Hepatocyte (in vitro differentiated cells): ENCODE measurements at regions not wholly inside any gene's neighbourhood (a gene's known extent, or its start where the extent isn't known, plus 50 kb on each side); places are given as distances from the start of the nearest gene placed in this dataset.
A peak's percentile ranks its signal among the peaks of the same experiment; 100 is the strongest.

Experiments used
- DNase-seq: peaks from one replicate; pipeline ENCODE4 v3.0.0-alpha.2; 2016; ENCODE audit warnings: low spot score
- H2AFZ ChIP-seq: fragments of 200-600 bp; sonication (generic); 2 replicates; pipeline ENCODE4 v1.6.0; 2016; ENCODE audit warnings: antibody characterized with exemption, mild to moderate bottlenecking
- H3K27ac ChIP-seq: fragments of 200-600 bp; sonication (generic); 2 replicates; pipeline ENCODE4 v1.5.1; 2016; ENCODE audit warnings: mild to moderate bottlenecking
- H3K27me3 ChIP-seq: fragments of 200-600 bp; sonication (generic); 2 replicates; pipeline ENCODE4 v1.6.1; 2016
- H3K36me3 ChIP-seq: fragments of 200-600 bp; sonication (generic); replicated peaks from 2 replicates; pipeline ENCODE4 v1.5.1; 2016; ENCODE audit warnings: low read depth; ENCODE audit not compliant: insufficient read depth
- H3K4me1 ChIP-seq: fragments of 200-600 bp; sonication (generic); 2 replicates; pipeline ENCODE4 v1.5.1; 2016; ENCODE audit warnings: mild to moderate bottlenecking, moderate library complexity; ENCODE audit not compliant: insufficient read depth
- H3K4me2 ChIP-seq: fragments of 200-600 bp; sonication (generic); 2 replicates; pipeline ENCODE4 v1.6.0; 2016
- H3K4me3 ChIP-seq: fragments of 200-600 bp; sonication (generic); 2 replicates; pipeline ENCODE4 v1.5.1; 2016; ENCODE audit warnings: mild to moderate bottlenecking
- H3K79me2 ChIP-seq: fragments of 200-600 bp; sonication (generic); 2 replicates; pipeline ENCODE4 v1.6.0; 2017; ENCODE audit warnings: mild to moderate bottlenecking
- H3K9me2 ChIP-seq: fragments of 200-600 bp; sonication (generic); replicated peaks from 2 replicates; pipeline ENCODE4 v1.6.0; 2017; ENCODE audit warnings: mild to moderate bottlenecking; ENCODE audit not compliant: insufficient read depth
- H3K9me3 ChIP-seq: fragments of 200-600 bp; sonication (generic); 2 replicates; pipeline ENCODE4 v1.5.1; 2016; ENCODE audit warnings: low read depth, mild to moderate bottlenecking
- H4K20me1 ChIP-seq: fragments of 200-600 bp; sonication (generic); 2 replicates; pipeline ENCODE4 v1.6.0; 2016; ENCODE audit warnings: mild to moderate bottlenecking; ENCODE audit not compliant: insufficient read depth, poor library complexity, severe bottlenecking
- EZH2 ChIP-seq: fragments of 200-600 bp; sonication (generic); IDR thresholded peaks from 2 replicates; pipeline ENCODE4 v1.6.1; 2016; ENCODE audit warnings: antibody characterized with exemption, mild to moderate bottlenecking, borderline replicate concordance
- EZH2phosphoT487 ChIP-seq: fragments of 200-600 bp; sonication (generic); IDR thresholded peaks from one replicate; pipeline ENCODE4 v1.6.1; 2018; ENCODE audit warnings: antibody characterized with exemption, mild to moderate bottlenecking, low read depth, moderate library complexity; ENCODE audit not compliant: unreplicated experiment, severe bottlenecking
- WGBS: methylation state at CpG from one replicate; pipeline ENCODE4 v1.1.6; 2016; ENCODE audit warnings: low lambda C conversion rate; ENCODE audit errors: missing lambda C conversion rate; 5-methylcytosine and 5-hydroxymethylcytosine counted together
- TF ChIP-seq, protein P1 (sequence below): fragments of 200-600 bp; sonication (generic); IDR thresholded peaks from 2 replicates; pipeline ENCODE4 v1.5.1; 2016; ENCODE audit warnings: antibody characterized with exemption, mild to moderate bottlenecking; ENCODE audit not compliant: poor library complexity

DNA sequence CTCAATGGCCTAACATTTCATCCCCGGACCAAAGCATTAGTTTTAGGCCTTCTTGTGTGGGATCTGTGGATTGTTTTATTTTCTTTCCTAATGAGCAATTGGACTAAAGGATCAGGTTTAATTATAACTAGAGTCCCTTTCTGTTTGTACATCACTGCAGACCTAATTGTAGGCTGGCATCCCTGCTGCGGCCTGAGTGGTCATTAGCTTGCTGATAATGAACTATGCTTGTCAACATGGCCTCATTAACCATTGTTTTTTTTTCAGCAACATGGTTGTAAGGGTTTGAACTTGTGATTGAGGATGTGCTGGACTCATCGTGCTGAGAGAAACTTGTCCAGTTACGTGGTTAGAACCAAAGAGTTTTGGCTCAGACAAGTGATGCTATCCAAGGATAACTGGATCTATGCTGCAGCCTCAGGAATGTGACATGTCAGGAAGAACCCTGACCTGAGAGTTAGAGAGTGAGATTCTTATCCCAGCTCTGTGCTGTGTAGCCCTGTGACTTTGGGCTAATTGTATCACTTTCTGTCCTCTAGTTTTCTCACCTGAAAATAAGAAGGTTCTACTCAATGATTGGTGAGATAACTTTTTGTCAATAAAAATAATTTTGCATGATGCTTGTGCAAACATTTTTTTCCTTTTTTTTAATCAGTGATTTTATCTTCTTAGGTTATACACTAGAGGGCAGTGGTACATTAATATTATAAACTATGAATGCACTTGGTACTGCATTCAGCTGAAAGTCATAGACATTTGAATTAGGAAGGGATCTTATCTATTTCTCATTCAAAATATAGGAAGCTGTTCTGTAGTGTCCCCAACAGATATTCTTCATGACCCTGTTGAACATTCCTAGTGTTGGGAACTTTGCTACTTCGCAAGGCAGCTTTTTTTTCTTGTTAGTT, 140.9 kb downstream of the RNF144B start:
- Histone ChIP-seq H3K36me3 (no peaks in the 10 kb centered on the region), H3K27me3 (peaks cover 3% of the 10 kb centered on the region), H2AFZ (no peak overlapping the region), H3K9me3 (no peaks in the 10 kb centered on the region), H3K4me2 (no peak overlapping the region), H3K9me2 (no peaks in the 10 kb centered on the region), H3K4me3 (no peak overlapping the region), H3K27ac (no peak overlapping the region), H4K20me1 (no peaks in the 10 kb centered on the region), H3K4me1 (no peaks in the 10 kb centered on the region), H3K79me2 (no peaks in the 10 kb centered on the region)
- TF ChIP-seq, protein P1, sequence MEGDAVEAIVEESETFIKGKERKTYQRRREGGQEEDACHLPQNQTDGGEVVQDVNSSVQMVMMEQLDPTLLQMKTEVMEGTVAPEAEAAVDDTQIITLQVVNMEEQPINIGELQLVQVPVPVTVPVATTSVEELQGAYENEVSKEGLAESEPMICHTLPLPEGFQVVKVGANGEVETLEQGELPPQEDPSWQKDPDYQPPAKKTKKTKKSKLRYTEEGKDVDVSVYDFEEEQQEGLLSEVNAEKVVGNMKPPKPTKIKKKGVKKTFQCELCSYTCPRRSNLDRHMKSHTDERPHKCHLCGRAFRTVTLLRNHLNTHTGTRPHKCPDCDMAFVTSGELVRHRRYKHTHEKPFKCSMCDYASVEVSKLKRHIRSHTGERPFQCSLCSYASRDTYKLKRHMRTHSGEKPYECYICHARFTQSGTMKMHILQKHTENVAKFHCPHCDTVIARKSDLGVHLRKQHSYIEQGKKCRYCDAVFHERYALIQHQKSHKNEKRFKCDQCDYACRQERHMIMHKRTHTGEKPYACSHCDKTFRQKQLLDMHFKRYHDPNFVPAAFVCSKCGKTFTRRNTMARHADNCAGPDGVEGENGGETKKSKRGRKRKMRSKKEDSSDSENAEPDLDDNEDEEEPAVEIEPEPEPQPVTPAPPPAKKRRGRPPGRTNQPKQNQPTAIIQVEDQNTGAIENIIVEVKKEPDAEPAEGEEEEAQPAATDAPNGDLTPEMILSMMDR = peak; percentile 49
- TF ChIP-seq EZH2phosphoT487 (no peak), EZH2 (no peak)
- DNase-seq = peak; percentile 13
- WGBS = 55% methylated on average over 5 of the region's 5 CpGs

DNA sequence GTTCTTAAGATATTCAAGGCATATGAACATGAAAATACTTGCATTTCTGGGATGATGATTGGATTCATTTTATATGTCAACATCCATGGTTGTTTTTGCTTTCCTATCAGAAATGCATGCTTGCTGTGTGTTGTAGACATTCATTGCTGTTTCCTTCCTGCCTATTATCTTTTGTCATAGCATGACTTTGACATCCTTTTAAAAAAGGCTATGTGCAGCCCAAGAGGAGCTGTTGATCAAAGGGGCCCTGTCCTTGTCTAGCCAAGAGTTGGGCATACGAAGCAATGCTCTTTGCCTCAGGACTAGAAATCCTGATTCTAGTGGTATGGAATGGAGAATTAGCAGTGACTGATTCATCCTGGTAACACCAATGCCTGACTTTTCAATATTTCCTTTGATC, 143.1 kb downstream of the RNF144B start:
- TF ChIP-seq EZH2phosphoT487 (no peak), EZH2 (no peak)
- TF ChIP-seq, protein P1 = no peak
- H3K9me2 ChIP-seq = no peaks in the 10 kb centered on the region
- H3K79me2 ChIP-seq = no peaks in the 10 kb centered on the region
- no peaks in the 10 kb centered on the region for H3K4me1 ChIP-seq
- H2AFZ ChIP-seq = no peak overlapping the region
- H3K27ac ChIP-seq = no peak overlapping the region
- DNase-seq = no peak
- H4K20me1 ChIP-seq = no peaks in the 10 kb centered on the region
- H3K4me3 ChIP-seq = no peak overlapping the region
- 90% methylated on average over 1 of the region's 1 CpG for WGBS
- H3K36me3 ChIP-seq = no peaks in the 10 kb centered on the region
- H3K9me3 ChIP-seq = no peaks in the 10 kb centered on the region
- no peak overlapping the region for H3K4me2 ChIP-seq
- H3K27me3 ChIP-seq = peaks cover 3% of the 10 kb centered on the region

DNA sequence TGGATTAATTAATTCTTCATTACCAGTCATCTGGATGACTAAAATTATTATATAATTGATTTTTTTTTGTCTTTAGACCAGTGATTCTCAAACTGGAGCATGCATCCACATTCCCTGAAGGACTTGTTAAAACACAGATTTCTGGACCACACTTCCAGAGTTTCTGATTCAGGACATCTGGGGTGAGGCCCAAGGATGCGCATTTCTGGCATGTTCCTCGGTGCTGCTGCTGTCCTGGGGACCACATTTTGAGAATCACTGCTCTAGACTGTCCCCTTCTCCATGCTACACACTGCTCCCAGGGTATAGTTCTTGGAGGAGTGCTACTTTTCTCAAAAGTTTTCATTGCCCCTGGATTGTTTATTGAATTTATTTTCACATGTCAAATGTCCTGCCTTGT, 145.0 kb downstream of the RNF144B start:
- H3K9me3 ChIP-seq = no peaks in the 10 kb centered on the region
- no peak overlapping the region for H3K4me3 ChIP-seq
- H3K79me2 ChIP-seq = no peaks in the 10 kb centered on the region
- no peak for DNase-seq
- no peaks in the 10 kb centered on the region for H4K20me1 ChIP-seq
- H3K36me3 ChIP-seq = no peaks in the 10 kb centered on the region
- H3K4me1 ChIP-seq = no peaks in the 10 kb centered on the region
- H2AFZ ChIP-seq = no peak overlapping the region
- TF ChIP-seq EZH2phosphoT487 (no peak), EZH2 (no peak)
- TF ChIP-seq, protein P1 = no peak
- H3K9me2 ChIP-seq = no peaks in the 10 kb centered on the region
- no peak overlapping the region for H3K4me2 ChIP-seq
- H3K27me3 ChIP-seq = peaks cover 3% of the 10 kb centered on the region
- 86% methylated on average over 2 of the region's 2 CpGs for WGBS
- H3K27ac ChIP-seq = no peak overlapping the region
